Gastroesophageal sphincter (tissue), 4 donors: ENCODE measurements at regions not wholly inside any gene's neighbourhood (a gene's known extent, or its start where the extent isn't known, plus 50 kb on each side); places are given as distances from the start of the nearest gene placed in this dataset.
"Not testable (repeated sequence)": the region's sequence is repeated elsewhere in the genome, so short reads cannot be mapped to it uniquely, and the experiment has no call there.

Experiments used
- ATAC-seq: fragments of 150-250 bp; one replicate; pipeline ENCODE4 v1.9.1; 2016; ENCODE audit warnings: mild to moderate bottlenecking, moderate library complexity
- H3K27ac ChIP-seq, 4 donors: fragments of 200-600 bp; sonication (generic) in 3 of 4; 1 replicate in 3 of 4; 2 replicates in 1 of 4; pipeline ENCODE4 v1.5.1; 2016 to 2019
- H3K27me3 ChIP-seq: fragments of 200-600 bp; sonication (generic); one replicate; pipeline ENCODE4 v1.5.1; 2019
- H3K36me3 ChIP-seq, 2 donors: fragments of 200-600 bp; sonication (generic); one replicate each; pipeline ENCODE4 v1.5.1; 2019; ENCODE audit warnings: control low read depth in 1 of 2
- H3K4me1 ChIP-seq, 3 donors: fragments of 200-600 bp; sonication (generic); 1 replicate in 2 of 3; 2 replicates in 1 of 3; pipeline ENCODE4 v1.5.1; 2016 to 2019; ENCODE audit warnings: control low read depth in 2 of 3
- H3K4me3 ChIP-seq, 2 donors: fragments of 200-600 bp; sonication (generic); one replicate each; pipeline ENCODE4 v1.5.1; 2019; ENCODE audit warnings: mild to moderate bottlenecking in 1 of 2, moderate library complexity in 1 of 2
- H3K9me3 ChIP-seq, 3 donors: fragments of 200-600 bp; sonication (generic); one replicate each; pipeline ENCODE4 v1.5.1; 2017 to 2019; ENCODE audit warnings: control low read depth in 2 of 3
- EP300 ChIP-seq: sonication (generic); formaldehyde crosslinking; IDR thresholded peaks from one replicate; pipeline ENCODE4 v1.6.1; 2017; ENCODE audit warnings: antibody characterized with exemption, mild to moderate bottlenecking
- POLR2A ChIP-seq, 2 donors: fragments of 450-650 bp; IDR thresholded peaks; one replicate each; pipeline ENCODE4 v1.6.1; 2017; ENCODE audit warnings: antibody characterized with exemption in 2 of 2, mild to moderate bottlenecking in 2 of 2, moderate library complexity in 1 of 2
- POLR2AphosphoS5 ChIP-seq: sonication (generic); formaldehyde crosslinking; IDR thresholded peaks from one replicate; pipeline ENCODE4 v1.6.1; 2017; ENCODE audit warnings: antibody characterized with exemption
- WGBS, 2 donors: methylation state at CpG; one replicate each; pipeline ENCODE4 v1.1.5; 2018; ENCODE audit warnings: low coverage in 1 of 2; 5-methylcytosine and 5-hydroxymethylcytosine counted together
- TF ChIP-seq, protein P1 (sequence below), 4 experiments: fragments of 200-600 bp in 2 of 4; fragments of 450-650 bp in 2 of 4; sonication (generic) in 1 of 4; IDR thresholded peaks; one replicate each; pipeline ENCODE4 v1.5.1; 2017 to 2019; ENCODE audit warnings: antibody characterized with exemption in 4 of 4, mild to moderate bottlenecking in 2 of 4, moderate library complexity in 2 of 4

DNA sequence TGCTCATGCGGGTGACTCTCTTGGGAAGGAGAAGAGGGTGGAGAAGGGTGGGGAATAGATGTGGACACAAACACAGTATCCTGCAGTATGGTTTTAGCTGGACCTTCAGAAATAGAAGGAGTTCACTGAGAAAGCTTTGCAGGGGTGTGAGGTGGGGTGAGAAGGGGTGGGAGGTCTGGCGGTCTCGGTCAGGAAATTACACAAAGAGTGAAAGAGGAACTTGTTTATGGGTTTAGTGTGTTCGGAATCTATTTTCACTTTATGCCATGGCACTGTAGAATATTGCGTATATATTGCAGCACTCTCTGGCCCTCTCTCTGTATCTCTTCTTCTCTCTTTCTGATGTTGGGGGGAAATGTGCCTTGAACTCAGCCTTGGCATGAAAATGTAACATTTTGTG, 148.2 kb upstream of the GOT2 start:
- TF ChIP-seq, protein P1, sequence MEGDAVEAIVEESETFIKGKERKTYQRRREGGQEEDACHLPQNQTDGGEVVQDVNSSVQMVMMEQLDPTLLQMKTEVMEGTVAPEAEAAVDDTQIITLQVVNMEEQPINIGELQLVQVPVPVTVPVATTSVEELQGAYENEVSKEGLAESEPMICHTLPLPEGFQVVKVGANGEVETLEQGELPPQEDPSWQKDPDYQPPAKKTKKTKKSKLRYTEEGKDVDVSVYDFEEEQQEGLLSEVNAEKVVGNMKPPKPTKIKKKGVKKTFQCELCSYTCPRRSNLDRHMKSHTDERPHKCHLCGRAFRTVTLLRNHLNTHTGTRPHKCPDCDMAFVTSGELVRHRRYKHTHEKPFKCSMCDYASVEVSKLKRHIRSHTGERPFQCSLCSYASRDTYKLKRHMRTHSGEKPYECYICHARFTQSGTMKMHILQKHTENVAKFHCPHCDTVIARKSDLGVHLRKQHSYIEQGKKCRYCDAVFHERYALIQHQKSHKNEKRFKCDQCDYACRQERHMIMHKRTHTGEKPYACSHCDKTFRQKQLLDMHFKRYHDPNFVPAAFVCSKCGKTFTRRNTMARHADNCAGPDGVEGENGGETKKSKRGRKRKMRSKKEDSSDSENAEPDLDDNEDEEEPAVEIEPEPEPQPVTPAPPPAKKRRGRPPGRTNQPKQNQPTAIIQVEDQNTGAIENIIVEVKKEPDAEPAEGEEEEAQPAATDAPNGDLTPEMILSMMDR (IDR thresholded peaks at IDR 0.05), result no peak
- TF ChIP-seq POLR2AphosphoS5, result no peak
- no peak for TF ChIP-seq EP300
- TF ChIP-seq POLR2A (IDR thresholded peaks at IDR 0.05), result no peak
- WGBS, 2 donors, result 83 to 92% methylated on average over 5 of the region's 5 CpGs
- no peak for ATAC-seq

DNA sequence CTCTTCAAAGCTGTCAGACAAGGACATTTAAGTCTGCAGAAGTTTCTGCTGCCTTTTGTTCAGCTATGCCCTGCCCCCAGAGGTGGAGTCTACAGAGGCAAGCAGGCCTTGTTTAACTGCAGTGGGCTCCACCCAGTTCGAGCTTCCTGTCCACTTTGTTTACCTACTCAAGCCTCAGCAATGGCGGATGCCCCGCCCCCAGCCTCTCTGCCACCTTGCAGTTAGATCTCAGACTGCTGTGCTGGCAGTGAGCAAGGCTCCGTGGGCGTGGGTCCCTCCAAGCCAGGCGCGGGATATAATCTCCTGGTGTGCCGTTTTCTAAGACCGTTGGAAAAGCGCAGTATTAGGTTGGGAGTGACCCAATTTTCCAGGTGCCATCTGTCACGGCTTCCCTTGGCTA, 144.5 kb upstream of the GOT2 start:
- not testable (repeated sequence) for H3K36me3 ChIP-seq, H3K4me3 ChIP-seq, ATAC-seq, H3K27ac ChIP-seq, H3K4me1 ChIP-seq, H3K27me3 ChIP-seq
- 89 to 100% methylated on average over 3 to 6 of the region's 11 CpGs for WGBS, 2 donors
- peaks cover 0 to 10% (median 0%) of the 10 kb centered on the region in 3 donors for H3K9me3 ChIP-seq

More for the DNA sequence above, 148.2 kb upstream of the GOT2 start:
- no peaks in the 10 kb centered on the region for H3K4me1 ChIP-seq
- no peak overlapping the region for H3K4me3 ChIP-seq
- no peak overlapping the region for H3K27ac ChIP-seq
- H3K9me3 ChIP-seq, result peaks cover 0 to 10% (median 0%) of the 10 kb centered on the region in 3 donors
- no peaks in the 10 kb centered on the region for H3K36me3 ChIP-seq
- H3K27me3 ChIP-seq, result no peaks in the 10 kb centered on the region

DNA sequence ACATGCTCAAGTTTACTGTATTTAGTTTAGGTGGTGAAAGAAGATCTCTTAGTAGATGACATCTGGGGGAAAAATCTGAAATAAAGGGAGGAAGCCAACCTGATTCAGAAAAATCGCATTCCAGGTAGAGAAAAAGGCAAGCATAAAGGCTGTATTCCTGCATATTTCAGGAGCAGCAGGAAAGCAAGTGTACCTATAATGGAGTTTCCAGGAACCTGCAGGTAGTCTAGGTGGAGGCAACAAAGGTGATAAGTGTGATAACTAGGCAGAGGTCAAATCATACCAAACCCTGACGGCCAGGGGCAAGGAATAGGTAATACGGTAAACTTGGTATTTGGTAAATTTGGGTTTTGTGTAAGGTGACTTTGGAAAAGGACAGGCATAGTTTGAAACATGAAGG, 132.8 kb upstream of the GOT2 start:
- H3K4me3 ChIP-seq, result no peak overlapping the region
- no peaks in the 10 kb centered on the region for H3K27me3 ChIP-seq
- no peak for ATAC-seq
- TF ChIP-seq POLR2A (IDR thresholded peaks at IDR 0.05) (no peak), POLR2AphosphoS5 (no peak), EP300 (no peak)
- TF ChIP-seq, protein P1 (IDR thresholded peaks at IDR 0.05), result no peak
- H3K4me1 ChIP-seq, result no peaks in the 10 kb centered on the region
- no peaks in the 10 kb centered on the region for H3K9me3 ChIP-seq
- H3K36me3 ChIP-seq, result no peaks in the 10 kb centered on the region
- no peak overlapping the region for H3K27ac ChIP-seq
- 74 to 86% methylated on average over 3 of the region's 3 CpGs for WGBS, 2 donors

DNA sequence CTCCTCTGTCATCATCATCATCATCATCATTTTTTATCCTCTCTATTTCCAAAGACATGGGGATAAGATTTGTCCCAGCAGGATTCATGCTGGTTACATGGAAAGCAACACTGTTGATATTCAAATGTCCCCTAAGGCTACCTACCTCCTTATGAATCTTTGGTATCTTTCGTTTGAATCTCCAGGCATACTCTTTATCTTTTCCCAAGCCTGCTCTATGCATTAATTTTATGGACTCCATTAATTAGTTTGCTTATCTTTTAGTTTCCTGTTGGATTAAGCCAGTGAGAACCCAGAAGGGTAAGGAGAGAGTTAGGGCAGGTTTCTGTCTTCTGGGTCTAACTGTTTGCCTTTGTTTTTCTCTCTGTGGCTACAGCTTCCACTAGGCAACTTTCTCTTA, 129.6 kb upstream of the GOT2 start:
- Histone ChIP-seq H3K27ac (no peak overlapping the region), H3K4me3 (no peak overlapping the region), H3K4me1 (no peaks in the 10 kb centered on the region), H3K27me3 (no peaks in the 10 kb centered on the region), H3K36me3 (no peaks in the 10 kb centered on the region), H3K9me3 (no peaks in the 10 kb centered on the region)
- ATAC-seq, result no peak
- WGBS, 2 donors, result 36 to 44% methylated on average over 1 of the region's 1 CpG
- TF ChIP-seq POLR2A (IDR thresholded peaks at IDR 0.05) (no peak), EP300 (no peak), POLR2AphosphoS5 (no peak)
- TF ChIP-seq, protein P1 (IDR thresholded peaks at IDR 0.05), result no peak

DNA sequence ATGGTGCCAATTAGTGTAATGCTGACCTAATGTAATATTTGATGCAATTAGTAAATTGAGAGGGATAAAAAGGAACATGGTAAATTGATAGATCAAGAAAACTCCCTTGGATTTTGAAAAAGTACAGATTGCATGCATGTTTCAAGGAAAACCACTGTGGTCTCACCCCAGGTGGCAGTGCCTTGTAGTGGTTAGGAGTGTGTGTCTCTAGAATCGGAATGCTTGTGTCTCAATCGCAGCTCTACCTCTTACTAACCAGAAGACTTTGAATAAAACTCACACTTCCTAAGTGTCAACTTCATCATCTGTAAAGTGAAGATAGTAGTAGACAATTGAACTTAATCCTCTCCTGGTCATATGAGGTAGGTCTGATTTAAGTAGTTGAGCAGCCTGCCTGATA, 128.9 kb upstream of the GOT2 start:
- Histone ChIP-seq H3K9me3 (no peaks in the 10 kb centered on the region), H3K4me3 (no peak overlapping the region), H3K36me3 (no peaks in the 10 kb centered on the region), H3K27me3 (no peaks in the 10 kb centered on the region), H3K4me1 (no peaks in the 10 kb centered on the region), H3K27ac (no peak overlapping the region)
- TF ChIP-seq, protein P1 (IDR thresholded peaks at IDR 0.05), result no peak
- TF ChIP-seq EP300 (no peak), POLR2AphosphoS5 (no peak), POLR2A (IDR thresholded peaks at IDR 0.05) (no peak)
- WGBS, 2 donors, result 74% methylated on average over 2 of the region's 2 CpGs; no CpG with 5 or more reads in 1 of the 2 donors
- no peak for ATAC-seq
